Right cardiac atrium (tissue), 5 donors: ENCODE measurements at regions not wholly inside any gene's neighbourhood (a gene's known extent, or its start where the extent isn't known, plus 50 kb on each side); places are given as distances from the start of the nearest gene placed in this dataset.
A peak's percentile ranks its signal among the peaks of the same experiment; 100 is the strongest.

ENCODE experiments used
- ATAC-seq, 2 donors: fragments of 200-7000 bp; cut with Tn5 transposase; one replicate each; pipeline versions ENCODE4 v1.8.0 to v1.9.1; 2020; ENCODE audit warnings: moderate library complexity in 2 of 2, mild to moderate bottlenecking in 1 of 2
- DNase-seq, 3 donors: peaks; one replicate each; pipeline ENCODE4 v3.0.0-alpha.2; 2020
- H3K27ac ChIP-seq: one replicate; pipeline ENCODE4 v1.5.1; 2013; ENCODE audit warnings: mild to moderate bottlenecking, low read length, control low read depth, moderate library complexity
- H3K27me3 ChIP-seq: one replicate; pipeline ENCODE4 v1.6.1; 2013; ENCODE audit not compliant: control insufficient read depth, insufficient read depth
- H3K4me1 ChIP-seq: one replicate; pipeline ENCODE4 v1.6.1; 2013; ENCODE audit warnings: low read length; ENCODE audit not compliant: control insufficient read depth, insufficient read depth
- H3K4me3 ChIP-seq: one replicate; pipeline ENCODE4 v1.5.1; 2013; ENCODE audit warnings: low read length, control low read depth
- H3K9me3 ChIP-seq: one replicate; pipeline ENCODE4 v1.6.1; 2013; ENCODE audit warnings: low read length; ENCODE audit not compliant: control insufficient read depth
- WGBS: extraction: QIAGEN DNeasy Blood & Tissue Kit; methylation state at CpG from one replicate; pipeline ENCODE4 v1.1.7; 2013; 5-methylcytosine and 5-hydroxymethylcytosine counted together
- intact Hi-C, 4 donors: fragments of 100-400 bp; cut with DNase I; formaldehyde crosslinking; loops; one replicate each; pipeline versions ENCODE4 v1.11.0 to v1.14.0; 2022 to 2023
- donor health status: healthy with polysubstance abuse.
- donor health status: DM: no; HTN: yes; CAD: no.
- donor health status: DM: no; HTN: no; CAD: no.
- donor health status: DM: no; HTN: yes; CAD: no; lungs with severe emphysema.
- donor health status: DM: yes; HTN: yes; CAD: no.

GRCh38 chr6:14639983-14640599 lies 522.5 kb downstream of the CD83 start:
- ATAC-seq (no peak), DNase-seq (no peak)
- intact Hi-C loops, result no loop called here
- Histone ChIP-seq H3K27me3 (no peaks in the 10 kb centered on the region), H3K4me1 (peaks cover 7% of the 10 kb centered on the region), H3K9me3 (no peaks in the 10 kb centered on the region), H3K4me3 (no peak overlapping the region), H3K27ac (peak overlapping the region; percentile 59)
- 89% methylated on average over 12 of the region's 12 CpGs for WGBS

DNA sequence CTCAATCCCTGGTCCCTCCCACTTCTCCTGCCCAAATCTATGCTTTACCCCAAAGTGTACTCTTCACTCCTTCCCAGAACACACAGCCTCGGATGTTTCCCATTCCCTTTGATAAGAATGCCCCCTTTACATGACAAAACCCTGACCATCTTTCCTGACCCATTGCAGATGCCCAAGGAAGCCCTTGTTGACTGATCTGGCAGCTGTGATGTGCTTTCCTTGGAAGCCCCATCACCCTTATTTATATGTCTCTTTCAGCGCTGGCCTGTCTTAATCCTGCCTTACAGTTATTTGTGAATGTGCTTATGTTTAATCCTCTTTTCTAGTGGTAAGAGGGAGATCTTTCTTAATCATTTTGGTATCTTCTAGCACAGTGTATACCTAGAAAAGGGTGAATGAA lies 523.1 kb downstream of the CD83 start:
- Histone ChIP-seq H3K27me3 (no peaks in the 10 kb centered on the region), H3K9me3 (no peaks in the 10 kb centered on the region), H3K27ac (no peak overlapping the region), H3K4me1 (peaks cover 7% of the 10 kb centered on the region), H3K4me3 (no peak overlapping the region)
- 81% methylated on average over 2 of the region's 2 CpGs for WGBS
- intact Hi-C loops, result no loop called here
- DNase-seq, result no peak
- no peak for ATAC-seq

- Histone ChIP-seq H3K4me1 (peaks cover 7% of the 10 kb centered on the region), H3K27me3 (no peaks in the 10 kb centered on the region), H3K4me3 (no peak overlapping the region), H3K9me3 (no peaks in the 10 kb centered on the region), H3K27ac (no peak overlapping the region)
- DNase-seq (peak in 1 of 3 donors; percentile 36), ATAC-seq (peak in 1 of 2 donors; percentile 23)
- intact Hi-C loops, result no loop called here
- WGBS, result 88% methylated on average over 18 of the region's 18 CpGs
These were observed 524.0 kb downstream of the CD83 start for GRCh38 chr6:14641423-14642135.

GRCh38 chr6:14642136-14642505 lies 524.5 kb downstream of the CD83 start:
- Histone ChIP-seq H3K4me3 (no peak overlapping the region), H3K9me3 (no peaks in the 10 kb centered on the region), H3K4me1 (peaks cover 7% of the 10 kb centered on the region), H3K27me3 (no peaks in the 10 kb centered on the region), H3K27ac (no peak overlapping the region)
- no peak for DNase-seq
- 95% methylated on average over 8 of the region's 8 CpGs for WGBS
- intact Hi-C loops, result no loop called here
- ATAC-seq, result no peak

DNA sequence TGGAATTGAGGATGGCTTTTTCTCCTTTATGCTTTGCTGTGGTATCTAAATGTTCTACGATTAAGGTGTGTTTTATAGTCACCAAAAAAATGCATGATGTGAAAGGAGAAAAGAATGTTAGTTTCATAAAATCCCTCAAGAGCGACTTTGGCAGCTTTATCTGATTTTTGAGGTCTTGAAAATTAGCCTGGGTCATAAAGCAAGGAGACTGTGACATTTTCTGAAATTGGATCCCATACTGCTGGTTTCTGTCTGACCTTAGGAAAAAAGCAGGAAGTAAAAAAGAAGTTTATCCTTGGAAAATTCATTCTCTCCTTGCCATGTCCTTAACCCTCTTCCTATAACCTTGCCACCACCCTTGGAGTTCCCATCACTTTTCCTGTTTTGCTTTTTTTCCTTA lies 525.3 kb downstream of the CD83 start:
- Histone ChIP-seq H3K9me3 (no peaks in the 10 kb centered on the region), H3K27ac (no peak overlapping the region), H3K4me1 (peaks cover 7% of the 10 kb centered on the region), H3K4me3 (no peak overlapping the region), H3K27me3 (no peaks in the 10 kb centered on the region)
- no peak for DNase-seq
- ATAC-seq, result no peak
- WGBS, result 96% methylated on average over 2 of the region's 2 CpGs
- intact Hi-C loops, result no loop called here

DNA sequence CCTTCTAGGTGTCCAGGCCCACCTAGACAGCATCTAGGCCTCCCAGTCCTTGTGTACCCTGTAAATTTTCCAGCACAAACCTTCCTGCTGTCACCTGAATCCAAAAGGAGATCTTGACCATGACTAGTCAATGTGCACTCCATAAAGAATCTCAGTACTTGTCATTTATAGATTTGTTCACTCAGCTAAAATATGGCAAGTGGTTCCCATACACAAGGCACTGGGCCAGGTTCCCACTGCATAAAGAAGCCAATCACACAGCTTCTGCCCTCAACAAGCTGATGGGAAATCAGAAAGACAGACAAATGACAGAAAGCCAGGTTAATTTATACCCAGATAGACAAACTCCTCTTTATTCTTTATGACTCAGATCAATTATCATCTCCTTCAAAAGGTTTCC lies 526.8 kb downstream of the CD83 start:
- no peaks in the 10 kb centered on the region for H3K27me3 ChIP-seq
- DNase-seq (no peak), ATAC-seq (no peak)
- peaks cover 7% of the 10 kb centered on the region for H3K4me1 ChIP-seq
- H3K27ac ChIP-seq, result no peak overlapping the region
- H3K4me3 ChIP-seq, result no peak overlapping the region
- no peaks in the 10 kb centered on the region for H3K9me3 ChIP-seq
- intact Hi-C loops, result no loop called here

GRCh38 chr6:14645221-14645620 lies 527.6 kb downstream of the CD83 start:
- H3K9me3 ChIP-seq, result no peaks in the 10 kb centered on the region
- no peak for DNase-seq
- H3K27ac ChIP-seq, result no peak overlapping the region
- no peaks in the 10 kb centered on the region for H3K27me3 ChIP-seq
- H3K4me3 ChIP-seq, result no peak overlapping the region
- intact Hi-C loops, result no loop called here
- ATAC-seq, result peak in 1 of 2 donors; percentile 58
- 82% methylated on average over 5 of the region's 5 CpGs for WGBS
- peaks cover 4% of the 10 kb centered on the region for H3K4me1 ChIP-seq

DNA sequence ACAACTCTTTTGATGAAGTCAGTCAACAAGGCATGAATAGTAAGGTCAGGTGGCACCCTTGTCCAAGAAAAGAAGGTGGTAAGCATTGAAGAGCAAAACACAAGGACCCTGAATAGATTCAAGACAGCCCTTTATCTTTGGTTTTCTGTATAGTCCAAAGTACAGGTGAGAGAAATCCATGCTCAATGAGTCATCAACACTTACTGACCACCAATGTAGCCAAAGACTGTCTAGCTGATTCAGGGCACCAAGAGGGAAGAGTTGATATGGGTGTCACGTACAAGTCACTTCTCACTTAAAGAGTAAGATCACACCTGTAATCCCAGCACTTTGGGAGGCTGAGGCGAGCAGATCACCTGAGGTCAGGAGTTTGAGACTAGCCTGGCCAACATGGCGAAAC lies 528.3 kb downstream of the CD83 start:
- ATAC-seq (no peak), DNase-seq (no peak)
- Histone ChIP-seq H3K9me3 (no peaks in the 10 kb centered on the region), H3K27me3 (no peaks in the 10 kb centered on the region), H3K4me3 (no peak overlapping the region), H3K4me1 (no peaks in the 10 kb centered on the region), H3K27ac (no peak overlapping the region)
- WGBS, result 94% methylated on average over 3 of the region's 3 CpGs
- intact Hi-C loops, result no loop called here

GRCh38 chr6:14646371-14646770 lies 528.8 kb downstream of the CD83 start:
- intact Hi-C loops, result no loop called here
- Histone ChIP-seq H3K4me3 (no peak overlapping the region), H3K4me1 (no peaks in the 10 kb centered on the region), H3K27ac (no peak overlapping the region), H3K9me3 (no peaks in the 10 kb centered on the region), H3K27me3 (no peaks in the 10 kb centered on the region)
- 98% methylated on average over 1 of the region's 1 CpG for WGBS
- ATAC-seq, result no peak
- no peak for DNase-seq

DNA sequence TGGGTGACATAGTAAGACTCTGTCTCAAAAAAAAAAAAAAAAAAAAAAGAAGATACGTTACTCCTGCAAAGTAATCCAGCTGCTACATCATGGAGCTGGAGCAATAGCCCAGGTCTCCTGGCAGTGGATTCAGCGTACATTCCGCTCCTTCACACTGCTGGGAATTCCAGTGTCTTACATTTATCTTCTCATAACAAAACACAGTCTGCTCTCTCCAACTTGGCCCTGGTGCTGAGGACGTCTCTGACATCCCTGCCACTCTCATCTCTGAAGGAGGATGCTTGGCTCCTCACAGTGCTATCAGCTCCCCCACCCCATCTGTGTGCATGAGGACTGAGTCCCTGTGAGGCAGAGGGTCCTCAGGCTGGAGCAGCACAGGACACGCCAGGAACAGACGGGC lies 529.8 kb downstream of the CD83 start:
- DNase-seq, result no peak
- Histone ChIP-seq H3K27me3 (no peaks in the 10 kb centered on the region), H3K27ac (no peak overlapping the region), H3K9me3 (no peaks in the 10 kb centered on the region), H3K4me1 (no peaks in the 10 kb centered on the region), H3K4me3 (no peak overlapping the region)
- intact Hi-C loops, result no loop called here
- 63% methylated on average over 6 of the region's 6 CpGs for WGBS
- peak; percentile 50 to 52 for ATAC-seq

- H3K4me1 ChIP-seq, result no peaks in the 10 kb centered on the region
- no peaks in the 10 kb centered on the region for H3K27me3 ChIP-seq
- DNase-seq (no peak), ATAC-seq (no peak)
- no peak overlapping the region for H3K4me3 ChIP-seq
- no peak overlapping the region for H3K27ac ChIP-seq
- H3K9me3 ChIP-seq, result no peaks in the 10 kb centered on the region
- intact Hi-C loops, result no loop called here
These were observed 535.0 kb downstream of the CD83 start for GRCh38 chr6:14652536-14652935.
